Activated naive CD8-positive, alpha-beta T cell treated with anti-CD3 and anti-CD28 coated beads, Interleukin-2, amount 50 U/mL, for 24 hours (primary cell): ENCODE measurements at regions not wholly inside any gene's neighbourhood (a gene's known extent, or its start where the extent isn't known, plus 50 kb on each side); places are given as distances from the start of the nearest gene placed in this dataset.
"Not testable (repeated sequence)": the region's sequence is repeated elsewhere in the genome, so short reads cannot be mapped to it uniquely, and the experiment has no call there.

Experiments
- ATAC-seq: fragments of 150-1000 bp; cut with Tn5 transposase; one replicate; pipeline ENCODE4 v1.10.0; 2021
- DNase-seq: peaks from one replicate; pipeline ENCODE4 v3.0.0; 2021
- H3K27ac Mint-ChIP-seq: one replicate; pipeline ENCODE4 v1.8.0; 2021; ENCODE audit warnings: mild to moderate bottlenecking, mixed read lengths
- H3K27me3 Mint-ChIP-seq: one replicate; pipeline ENCODE4 v1.8.0; 2021; ENCODE audit warnings: mixed read lengths
- H3K36me3 Mint-ChIP-seq: one replicate; pipeline ENCODE4 v1.8.0; 2021; ENCODE audit warnings: low read depth, mixed read lengths
- H3K4me1 Mint-ChIP-seq: one replicate; pipeline ENCODE4 v1.8.0; 2021; ENCODE audit warnings: mixed read lengths
- H3K4me3 Mint-ChIP-seq: one replicate; pipeline ENCODE4 v1.8.0; 2021; ENCODE audit warnings: mild to moderate bottlenecking, moderate library complexity, mixed read lengths
- H3K9me3 Mint-ChIP-seq: one replicate; pipeline ENCODE4 v1.8.0; 2021; ENCODE audit warnings: mixed read lengths

GRCh38 chr6:151690768-151691562 is 116.5 kb upstream of the ESR1 start:
- no peaks in the 10 kb centered on the region for H3K27me3 Mint-ChIP-seq
- peak overlapping the region; percentile 73 for H3K4me3 Mint-ChIP-seq
- peak; percentile 98 for ATAC-seq
- peak overlapping the region; percentile 79 for H3K27ac Mint-ChIP-seq
- H3K4me1 Mint-ChIP-seq: peaks cover 22% of the 10 kb centered on the region
- no peaks in the 10 kb centered on the region for H3K36me3 Mint-ChIP-seq
- no peaks in the 10 kb centered on the region for H3K9me3 Mint-ChIP-seq
- no peak for DNase-seq

GRCh38 chr6:151692216-151692615 is 115.3 kb upstream of the ESR1 start:
- Mint-ChIP-seq H3K4me1 (peaks cover 22% of the 10 kb centered on the region), H3K27ac (no peak overlapping the region), H3K9me3 (no peaks in the 10 kb centered on the region), H3K27me3 (no peaks in the 10 kb centered on the region), H3K4me3 (no peak overlapping the region), H3K36me3 (no peaks in the 10 kb centered on the region)
- DNase-seq (no peak), ATAC-seq (no peak)

GRCh38 chr6:151693366-151693765 is 114.1 kb upstream of the ESR1 start:
- H3K4me1 Mint-ChIP-seq: peaks cover 22% of the 10 kb centered on the region
- no peaks in the 10 kb centered on the region for H3K36me3 Mint-ChIP-seq
- H3K9me3 Mint-ChIP-seq: no peaks in the 10 kb centered on the region
- peaks cover under 1% of the 10 kb centered on the region for H3K27me3 Mint-ChIP-seq
- DNase-seq (no peak), ATAC-seq (no peak)
- no peak overlapping the region for H3K27ac Mint-ChIP-seq
- no peak overlapping the region for H3K4me3 Mint-ChIP-seq

GRCh38 chr6:151695156-151695555 is 112.3 kb upstream of the ESR1 start:
- no peaks in the 10 kb centered on the region for H3K36me3 Mint-ChIP-seq
- H3K9me3 Mint-ChIP-seq: no peaks in the 10 kb centered on the region
- peaks cover 23% of the 10 kb centered on the region for H3K4me1 Mint-ChIP-seq
- DNase-seq (no peak), ATAC-seq (no peak)
- no peak overlapping the region for H3K4me3 Mint-ChIP-seq
- no peak overlapping the region for H3K27ac Mint-ChIP-seq
- H3K27me3 Mint-ChIP-seq: peaks cover 10% of the 10 kb centered on the region

- H3K36me3 Mint-ChIP-seq, H3K4me3 Mint-ChIP-seq, DNase-seq, H3K27ac Mint-ChIP-seq, H3K9me3 Mint-ChIP-seq, ATAC-seq: not testable (repeated sequence)
- H3K4me1 Mint-ChIP-seq: peaks cover 16% of the 10 kb centered on the region
- peaks cover 11% of the 10 kb centered on the region for H3K27me3 Mint-ChIP-seq
Observed at GRCh38 chr6:151696302-151696701, 111.2 kb upstream of the ESR1 start.

GRCh38 chr6:151698931-151699700 is 108.4 kb upstream of the ESR1 start:
- no peak overlapping the region for H3K27ac Mint-ChIP-seq
- DNase-seq: no peak
- H3K9me3 Mint-ChIP-seq: no peaks in the 10 kb centered on the region
- no peak for ATAC-seq
- peaks cover 34% of the 10 kb centered on the region for H3K4me1 Mint-ChIP-seq
- peaks cover 11% of the 10 kb centered on the region for H3K27me3 Mint-ChIP-seq
- H3K36me3 Mint-ChIP-seq: no peaks in the 10 kb centered on the region
- no peak overlapping the region for H3K4me3 Mint-ChIP-seq

- peaks cover 11% of the 10 kb centered on the region for H3K27me3 Mint-ChIP-seq
- H3K4me1 Mint-ChIP-seq: peaks cover 40% of the 10 kb centered on the region
- no peak for ATAC-seq
- H3K9me3 Mint-ChIP-seq: no peaks in the 10 kb centered on the region
- H3K27ac Mint-ChIP-seq: no peak overlapping the region
- no peak overlapping the region for H3K4me3 Mint-ChIP-seq
- no peaks in the 10 kb centered on the region for H3K36me3 Mint-ChIP-seq
- no peak for DNase-seq
Observed at GRCh38 chr6:151699719-151700118, 107.8 kb upstream of the ESR1 start.

GRCh38 chr6:151701911-151702562 is 105.4 kb upstream of the ESR1 start:
- H3K27ac Mint-ChIP-seq: peak overlapping the region; percentile 40
- H3K36me3 Mint-ChIP-seq: no peaks in the 10 kb centered on the region
- no peaks in the 10 kb centered on the region for H3K9me3 Mint-ChIP-seq
- H3K4me1 Mint-ChIP-seq: peaks cover 40% of the 10 kb centered on the region
- DNase-seq (no peak), ATAC-seq (peak; percentile 79)
- peaks cover 11% of the 10 kb centered on the region for H3K27me3 Mint-ChIP-seq
- peak overlapping the region; percentile 32 for H3K4me3 Mint-ChIP-seq

- Mint-ChIP-seq H3K27me3 (peaks cover 14% of the 10 kb centered on the region), H3K36me3 (no peaks in the 10 kb centered on the region), H3K9me3 (no peaks in the 10 kb centered on the region), H3K4me3 (no peak overlapping the region), H3K4me1 (peaks cover 40% of the 10 kb centered on the region), H3K27ac (peak overlapping the region; percentile 40)
- DNase-seq: no peak
- peak; percentile 27 for ATAC-seq
Observed at GRCh38 chr6:151702851-151703658, 104.4 kb upstream of the ESR1 start.

- Mint-ChIP-seq H3K4me1 (peaks cover 43% of the 10 kb centered on the region), H3K36me3 (no peaks in the 10 kb centered on the region), H3K9me3 (no peaks in the 10 kb centered on the region), H3K27ac (no peak overlapping the region), H3K27me3 (peaks cover 8% of the 10 kb centered on the region), H3K4me3 (no peak overlapping the region)
- no peak for DNase-seq
- peak; percentile 48 for ATAC-seq
Observed at GRCh38 chr6:151704383-151704782, 103.1 kb upstream of the ESR1 start.

GRCh38 chr6:151705993-151706733 is 101.3 kb upstream of the ESR1 start:
- DNase-seq (no peak), ATAC-seq (no peak)
- H3K27me3 Mint-ChIP-seq: peaks cover 4% of the 10 kb centered on the region
- H3K9me3 Mint-ChIP-seq: no peaks in the 10 kb centered on the region
- H3K36me3 Mint-ChIP-seq: no peaks in the 10 kb centered on the region
- H3K4me1 Mint-ChIP-seq: peaks cover 37% of the 10 kb centered on the region
- no peak overlapping the region for H3K27ac Mint-ChIP-seq
- no peak overlapping the region for H3K4me3 Mint-ChIP-seq

GRCh38 chr6:151709329-151709728 is 98.2 kb upstream of the ESR1 start:
- Mint-ChIP-seq H3K27me3 (peaks cover 8% of the 10 kb centered on the region), H3K4me3 (no peak overlapping the region), H3K27ac (no peak overlapping the region), H3K9me3 (peaks cover 24% of the 10 kb centered on the region), H3K36me3 (peaks cover 9% of the 10 kb centered on the region), H3K4me1 (peaks cover 8% of the 10 kb centered on the region)
- ATAC-seq (peak; percentile 78), DNase-seq (no peak)

- H3K4me1 Mint-ChIP-seq: peaks cover 5% of the 10 kb centered on the region
- H3K9me3 Mint-ChIP-seq: peaks cover 31% of the 10 kb centered on the region
- no peak overlapping the region for H3K27ac Mint-ChIP-seq
- peaks cover 16% of the 10 kb centered on the region for H3K27me3 Mint-ChIP-seq
- ATAC-seq: no peak
- DNase-seq: no peak
- no peak overlapping the region for H3K4me3 Mint-ChIP-seq
- peaks cover 9% of the 10 kb centered on the region for H3K36me3 Mint-ChIP-seq
Observed at GRCh38 chr6:151716526-151716932, 91.0 kb upstream of the ESR1 start.
